ENCODE measurements at regions not wholly inside any gene's neighbourhood (a gene's known extent, or its start where the extent isn't known, plus 50 kb on each side); places are given as distances from the start of the nearest gene placed in this dataset.

- in situ Hi-C loops (cut with MboI; ENCODE audit: low pct_ligation_motif_present in 1 of 4, low pct_unique_long_range_greater_than_20kb in 1 of 4, low sequenced_read_pairs in 3 of 4) = no loop called here
- no peaks in the 10 kb centered on the region for H3K4me1 ChIP-seq
- no peak for TF ChIP-seq POLR2AphosphoS5 (IDR thresholded peaks at IDR 0.05)
- no peak for TF ChIP-seq EP300 (IDR thresholded peaks at IDR 0.05; ENCODE audit: low read depth)
- TF ChIP-seq CTCF (IDR thresholded peaks at IDR 0.05) = no peak
- TF ChIP-seq POLR2A (IDR thresholded peaks at IDR 0.05) = no peak
- H3K36me3 ChIP-seq = no peaks in the 10 kb centered on the region
- H3K9me3 ChIP-seq = no peaks in the 10 kb centered on the region
- intact Hi-C loops (cut with DNase I; ENCODE audit: low total_unique reads) = no loop called here
- DNase-seq = no peak
- no peak overlapping the region for H3K27ac ChIP-seq
- H3K4me3 ChIP-seq = no peak overlapping the region
- 58% methylated on average over 1 of the region's 1 CpG; no CpG with 5 or more reads in 1 of the 2 donors for WGBS, 2 donors (ENCODE audit: low coverage in 1 of 2)
- no peaks in the 10 kb centered on the region for H3K27me3 ChIP-seq
These were observed 237.5 kb upstream of the DIAPH2 start for GRCh38 chrX:96447161-96447560.

GRCh38 chrX:96449191-96449590 is 235.5 kb upstream of the DIAPH2 start:
- Histone ChIP-seq H3K36me3 (no peaks in the 10 kb centered on the region), H3K9me3 (no peaks in the 10 kb centered on the region), H3K27me3 (no peaks in the 10 kb centered on the region), H3K4me1 (no peaks in the 10 kb centered on the region), H3K4me3 (no peak overlapping the region), H3K27ac (no peak overlapping the region)
- WGBS, 2 donors (ENCODE audit: low coverage in 1 of 2) = 76 to 90% methylated on average over 4 to 6 of the region's 6 CpGs
- intact Hi-C loops (cut with DNase I; ENCODE audit: low total_unique reads) (no loop called here), in situ Hi-C loops (cut with MboI; ENCODE audit: low pct_ligation_motif_present in 1 of 4, low pct_unique_long_range_greater_than_20kb in 1 of 4, low sequenced_read_pairs in 3 of 4) (no loop called here)
- no peak for TF ChIP-seq EP300 (IDR thresholded peaks at IDR 0.05; ENCODE audit: low read depth)
- TF ChIP-seq POLR2A (IDR thresholded peaks at IDR 0.05) = no peak
- TF ChIP-seq POLR2AphosphoS5 (IDR thresholded peaks at IDR 0.05) = no peak
- TF ChIP-seq CTCF (IDR thresholded peaks at IDR 0.05) = no peak
- no peak for DNase-seq

GRCh38 chrX:96449896-96450295 is 234.7 kb upstream of the DIAPH2 start:
- H3K27me3 ChIP-seq = no peaks in the 10 kb centered on the region
- in situ Hi-C loops (cut with MboI; ENCODE audit: low pct_ligation_motif_present in 1 of 4, low pct_unique_long_range_greater_than_20kb in 1 of 4, low sequenced_read_pairs in 3 of 4) = no loop called here
- no peak overlapping the region for H3K27ac ChIP-seq
- no peaks in the 10 kb centered on the region for H3K9me3 ChIP-seq
- H3K36me3 ChIP-seq = no peaks in the 10 kb centered on the region
- no peak for DNase-seq
- H3K4me1 ChIP-seq = no peaks in the 10 kb centered on the region
- TF ChIP-seq EP300 (IDR thresholded peaks at IDR 0.05; ENCODE audit: low read depth) (no peak), POLR2AphosphoS5 (IDR thresholded peaks at IDR 0.05) (no peak), CTCF (IDR thresholded peaks at IDR 0.05) (no peak), POLR2A (IDR thresholded peaks at IDR 0.05) (no peak)
- intact Hi-C loops (cut with DNase I; ENCODE audit: low total_unique reads) = no loop called here
- H3K4me3 ChIP-seq = no peak overlapping the region

GRCh38 chrX:96453139-96453538 is 231.5 kb upstream of the DIAPH2 start:
- Histone ChIP-seq H3K4me1 (no peaks in the 10 kb centered on the region), H3K4me3 (no peak overlapping the region), H3K27ac (no peak overlapping the region), H3K36me3 (no peaks in the 10 kb centered on the region), H3K27me3 (no peaks in the 10 kb centered on the region), H3K9me3 (no peaks in the 10 kb centered on the region)
- intact Hi-C loops (cut with DNase I; ENCODE audit: low total_unique reads) = no loop called here
- in situ Hi-C loops (cut with MboI; ENCODE audit: low pct_ligation_motif_present in 1 of 4, low pct_unique_long_range_greater_than_20kb in 1 of 4, low sequenced_read_pairs in 3 of 4) = no loop called here
- TF ChIP-seq POLR2AphosphoS5 (IDR thresholded peaks at IDR 0.05) (no peak), CTCF (IDR thresholded peaks at IDR 0.05) (no peak), EP300 (IDR thresholded peaks at IDR 0.05; ENCODE audit: low read depth) (no peak), POLR2A (IDR thresholded peaks at IDR 0.05) (no peak)
- 31 to 43% methylated on average over 2 to 3 of the region's 3 CpGs for WGBS, 2 donors (ENCODE audit: low coverage in 1 of 2)
- DNase-seq = no peak

Measured in transverse colon (tissue), 4 donors.